ENCODE measurements at regions not wholly inside any gene's neighbourhood (a gene's known extent, or its start where the extent isn't known, plus 50 kb on each side); places are given as distances from the start of the nearest gene placed in this dataset.
"Not testable (repeated sequence)": the region's sequence is repeated elsewhere in the genome, so short reads cannot be mapped to it uniquely, and the experiment has no call there.

GRCh38 chrX:1020634-1021166 lies 191.7 kb downstream of the CRLF2 start (continued):
- TF ChIP-seq, protein P1, sequence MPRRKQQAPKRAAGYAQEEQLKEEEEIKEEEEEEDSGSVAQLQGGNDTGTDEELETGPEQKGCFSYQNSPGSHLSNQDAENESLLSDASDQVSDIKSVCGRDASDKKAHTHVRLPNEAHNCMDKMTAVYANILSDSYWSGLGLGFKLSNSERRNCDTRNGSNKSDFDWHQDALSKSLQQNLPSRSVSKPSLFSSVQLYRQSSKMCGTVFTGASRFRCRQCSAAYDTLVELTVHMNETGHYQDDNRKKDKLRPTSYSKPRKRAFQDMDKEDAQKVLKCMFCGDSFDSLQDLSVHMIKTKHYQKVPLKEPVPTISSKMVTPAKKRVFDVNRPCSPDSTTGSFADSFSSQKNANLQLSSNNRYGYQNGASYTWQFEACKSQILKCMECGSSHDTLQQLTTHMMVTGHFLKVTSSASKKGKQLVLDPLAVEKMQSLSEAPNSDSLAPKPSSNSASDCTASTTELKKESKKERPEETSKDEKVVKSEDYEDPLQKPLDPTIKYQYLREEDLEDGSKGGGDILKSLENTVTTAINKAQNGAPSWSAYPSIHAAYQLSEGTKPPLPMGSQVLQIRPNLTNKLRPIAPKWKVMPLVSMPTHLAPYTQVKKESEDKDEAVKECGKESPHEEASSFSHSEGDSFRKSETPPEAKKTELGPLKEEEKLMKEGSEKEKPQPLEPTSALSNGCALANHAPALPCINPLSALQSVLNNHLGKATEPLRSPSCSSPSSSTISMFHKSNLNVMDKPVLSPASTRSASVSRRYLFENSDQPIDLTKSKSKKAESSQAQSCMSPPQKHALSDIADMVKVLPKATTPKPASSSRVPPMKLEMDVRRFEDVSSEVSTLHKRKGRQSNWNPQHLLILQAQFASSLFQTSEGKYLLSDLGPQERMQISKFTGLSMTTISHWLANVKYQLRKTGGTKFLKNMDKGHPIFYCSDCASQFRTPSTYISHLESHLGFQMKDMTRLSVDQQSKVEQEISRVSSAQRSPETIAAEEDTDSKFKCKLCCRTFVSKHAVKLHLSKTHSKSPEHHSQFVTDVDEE (CRISPR knock-in tag; IDR thresholded peaks at IDR 0.05), result no peak
- TF ChIP-seq SNAI2 (CRISPR knock-in tag; IDR thresholded peaks at IDR 0.05) (no peak), GLIS3 (CRISPR knock-in tag; IDR thresholded peaks at IDR 0.05) (no peak), ZC3H10 (CRISPR knock-in tag; IDR thresholded peaks at IDR 0.05) (no peak), ZNF565 (CRISPR knock-in tag; conservative IDR thresholded peaks at IDR 0.05; ENCODE audit: low read depth) (no peak), CREB5 (CRISPR knock-in tag; IDR thresholded peaks at IDR 0.05; ENCODE audit: low read depth) (no peak)

DNA sequence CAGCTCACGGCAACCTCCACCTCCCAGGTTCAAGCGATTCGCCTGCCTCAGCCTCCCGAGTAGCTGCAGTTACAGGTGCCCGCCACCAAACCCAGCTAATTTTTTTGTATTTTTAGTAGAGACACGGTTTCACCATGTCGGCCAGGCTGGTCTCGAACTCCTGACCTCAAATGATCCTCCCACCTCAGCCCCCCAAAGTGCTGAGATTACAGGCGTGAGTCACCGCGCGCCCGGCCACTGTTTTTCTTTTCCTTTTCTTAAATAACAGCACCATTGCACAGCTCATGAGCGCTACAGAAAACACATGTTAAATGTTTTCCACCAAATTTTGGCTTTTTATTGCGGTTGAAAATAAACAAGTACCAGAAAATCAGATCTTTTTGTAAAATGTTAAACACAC lies 195.5 kb downstream of the CRLF2 start:
- ATAC-seq, result not testable (repeated sequence)

GRCh38 chrX:1016281-1016680 lies 196.2 kb downstream of the CRLF2 start:
- ATAC-seq, result not testable (repeated sequence)

DNA sequence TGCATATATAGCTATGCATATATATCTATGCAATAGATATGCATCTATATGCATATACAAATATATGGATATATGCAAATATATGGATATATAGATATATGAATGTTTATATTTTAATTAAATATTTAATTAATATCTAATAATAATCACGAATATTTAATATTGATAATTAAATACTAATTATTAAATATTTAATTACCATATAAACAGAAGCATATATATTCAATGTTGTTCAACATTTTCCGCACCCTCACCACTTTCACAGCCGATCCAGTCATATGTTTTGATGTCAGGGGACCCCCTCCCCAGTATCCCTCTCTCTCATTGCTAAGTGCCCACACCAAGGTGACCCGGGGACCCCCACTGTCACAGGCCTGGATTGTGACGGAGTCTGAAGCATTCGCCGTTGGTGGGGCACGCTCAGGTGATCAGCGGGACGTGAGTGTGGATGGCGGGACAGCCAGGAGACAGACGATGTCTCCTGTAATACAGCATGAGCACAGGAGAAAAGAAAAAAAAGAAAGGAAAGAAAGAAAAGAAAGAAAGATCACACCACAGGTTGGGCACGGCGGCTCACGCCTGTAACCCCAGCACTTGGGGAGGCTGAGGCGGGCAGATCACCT lies 199.7 kb downstream of the CRLF2 start:
- TF ChIP-seq CREB5 (CRISPR knock-in tag; IDR thresholded peaks at IDR 0.05; ENCODE audit: low read depth) (no peak), ZNF565 (CRISPR knock-in tag; conservative IDR thresholded peaks at IDR 0.05; ENCODE audit: low read depth) (no peak), SNAI2 (CRISPR knock-in tag; IDR thresholded peaks at IDR 0.05) (no peak), PATZ1 (CRISPR knock-in tag; IDR thresholded peaks at IDR 0.05; ENCODE audit: borderline replicate concordance) (no peak), PPARA (CRISPR knock-in tag; IDR thresholded peaks at IDR 0.05; ENCODE audit: borderline replicate concordance) (no peak), ZFP3 (CRISPR knock-in tag; IDR thresholded peaks at IDR 0.05) (no peak), CSRNP3 (CRISPR knock-in tag; IDR thresholded peaks at IDR 0.05) (no peak), ESRRG (CRISPR knock-in tag; IDR thresholded peaks at IDR 0.05) (no peak), RARB (CRISPR knock-in tag; IDR thresholded peaks at IDR 0.05) (no peak), OSR1 (CRISPR knock-in tag; IDR thresholded peaks at IDR 0.05) (no peak), ZFP30 (CRISPR knock-in tag; IDR thresholded peaks at IDR 0.05) (no peak), ZNF8 (CRISPR knock-in tag; IDR thresholded peaks at IDR 0.05) (no peak), ZC3H10 (CRISPR knock-in tag; IDR thresholded peaks at IDR 0.05) (no peak), GLIS3 (CRISPR knock-in tag; IDR thresholded peaks at IDR 0.05) (no peak), TOX (CRISPR knock-in tag; IDR thresholded peaks at IDR 0.05; ENCODE audit: borderline replicate concordance) (no peak)
- TF ChIP-seq, protein P1 (CRISPR knock-in tag; IDR thresholded peaks at IDR 0.05), result no peak
- TF ChIP-seq, protein P2, sequence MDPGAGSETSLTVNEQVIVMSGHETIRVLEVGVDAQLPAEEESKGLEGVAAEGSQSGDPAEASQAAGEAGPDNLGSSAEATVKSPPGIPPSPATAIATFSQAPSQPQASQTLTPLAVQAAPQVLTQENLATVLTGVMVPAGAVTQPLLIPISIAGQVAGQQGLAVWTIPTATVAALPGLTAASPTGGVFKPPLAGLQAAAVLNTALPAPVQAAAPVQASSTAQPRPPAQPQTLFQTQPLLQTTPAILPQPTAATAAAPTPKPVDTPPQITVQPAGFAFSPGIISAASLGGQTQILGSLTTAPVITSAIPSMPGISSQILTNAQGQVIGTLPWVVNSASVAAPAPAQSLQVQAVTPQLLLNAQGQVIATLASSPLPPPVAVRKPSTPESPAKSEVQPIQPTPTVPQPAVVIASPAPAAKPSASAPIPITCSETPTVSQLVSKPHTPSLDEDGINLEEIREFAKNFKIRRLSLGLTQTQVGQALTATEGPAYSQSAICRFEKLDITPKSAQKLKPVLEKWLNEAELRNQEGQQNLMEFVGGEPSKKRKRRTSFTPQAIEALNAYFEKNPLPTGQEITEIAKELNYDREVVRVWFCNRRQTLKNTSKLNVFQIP (CRISPR knock-in tag; IDR thresholded peaks at IDR 0.05; ENCODE audit: borderline replicate concordance, low read depth), result no peak
- no peak for ATAC-seq
